Osteoblast (primary cell): ENCODE measurements at regions not wholly inside any gene's neighbourhood (a gene's known extent, or its start where the extent isn't known, plus 50 kb on each side); places are given as distances from the start of the nearest gene placed in this dataset.

Experiments
- DNase-seq: peaks from one replicate; pipeline ENCODE4 v3.0.0; 2011; ENCODE audit warnings: low spot score, mixed read lengths; ENCODE audit not compliant: insufficient read length; ENCODE audit errors: missing footprints
- H2AFZ ChIP-seq: 2 replicates; pipeline ENCODE4 v1.6.0; 2011; ENCODE audit warnings: mild to moderate bottlenecking, low read length
- H3K27ac ChIP-seq: 2 replicates; pipeline ENCODE4 v1.5.1; 2011; ENCODE audit warnings: mild to moderate bottlenecking, low read depth, low read length, moderate library complexity
- H3K27me3 ChIP-seq: 2 replicates; pipeline ENCODE4 v1.6.0; 2012; ENCODE audit warnings: mild to moderate bottlenecking, control low read depth, inconsistent platforms, low read length, moderate library complexity; ENCODE audit not compliant: insufficient read depth
- H3K36me3 ChIP-seq: 2 replicates; pipeline ENCODE4 v1.5.1; 2011; ENCODE audit warnings: mild to moderate bottlenecking, low read length, control low read depth, moderate library complexity; ENCODE audit not compliant: insufficient read depth
- H3K4me1 ChIP-seq: 2 replicates; pipeline ENCODE4 v1.5.1; 2011; ENCODE audit warnings: mild to moderate bottlenecking, low read length, control low read depth, moderate library complexity; ENCODE audit not compliant: insufficient read depth
- H3K4me2 ChIP-seq: 2 replicates; pipeline ENCODE4 v1.6.0; 2011; ENCODE audit warnings: mild to moderate bottlenecking, low read length; ENCODE audit not compliant: insufficient read depth
- H3K4me3 ChIP-seq: fragments of 200-600 bp; sonication (generic); 3 replicates; pipeline ENCODE4 v1.5.1; 2012; ENCODE audit warnings: mild to moderate bottlenecking, low read length, inconsistent platforms; ENCODE audit not compliant: insufficient read depth
- H3K79me2 ChIP-seq: 2 replicates; pipeline ENCODE4 v1.6.0; 2012; ENCODE audit warnings: mild to moderate bottlenecking, low read length, control low read depth, inconsistent platforms; ENCODE audit not compliant: insufficient read depth
- H3K9me3 ChIP-seq: 2 replicates; pipeline ENCODE4 v1.5.1; 2011; ENCODE audit warnings: low read depth, low read length, control low read depth
- H4K20me1 ChIP-seq: 2 replicates; pipeline ENCODE4 v1.6.0; 2012; ENCODE audit warnings: mild to moderate bottlenecking, low read length, control low read depth; ENCODE audit not compliant: insufficient read depth
- TF ChIP-seq, protein P1 (sequence below): IDR thresholded peaks from 2 replicates; pipeline ENCODE4 v1.5.1; 2011; ENCODE audit warnings: mild to moderate bottlenecking, low read depth, low read length, moderate library complexity; ENCODE audit errors: extremely low read depth

DNA sequence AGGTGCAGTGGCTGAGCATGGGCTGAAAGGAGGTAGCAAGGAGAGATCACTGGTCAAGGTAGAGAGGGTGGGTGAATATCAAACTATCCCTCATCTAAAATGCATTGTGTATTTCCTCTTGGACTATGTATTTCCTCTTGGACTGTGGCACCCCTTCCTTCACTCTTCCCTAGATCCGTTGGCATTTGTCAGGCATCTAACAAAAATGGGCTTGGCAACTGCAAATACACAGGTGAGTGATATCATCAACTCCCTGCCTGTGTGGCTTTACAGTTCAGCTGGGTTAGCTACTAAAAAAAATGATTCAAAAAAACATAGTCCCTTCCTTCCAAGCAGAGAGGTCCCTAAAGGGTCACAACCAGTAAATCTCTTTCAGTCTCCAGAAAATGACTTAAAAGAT is 142.8 kb upstream of the FUT8 start:
- Histone ChIP-seq H3K9me3 (no peaks in the 10 kb centered on the region), H3K36me3 (no peaks in the 10 kb centered on the region), H3K27ac (no peak overlapping the region), H2AFZ (no peak overlapping the region), H3K79me2 (no peaks in the 10 kb centered on the region), H3K27me3 (no peaks in the 10 kb centered on the region), H4K20me1 (no peaks in the 10 kb centered on the region), H3K4me3 (no peak overlapping the region), H3K4me1 (no peaks in the 10 kb centered on the region), H3K4me2 (no peak overlapping the region)
- TF ChIP-seq, protein P1, sequence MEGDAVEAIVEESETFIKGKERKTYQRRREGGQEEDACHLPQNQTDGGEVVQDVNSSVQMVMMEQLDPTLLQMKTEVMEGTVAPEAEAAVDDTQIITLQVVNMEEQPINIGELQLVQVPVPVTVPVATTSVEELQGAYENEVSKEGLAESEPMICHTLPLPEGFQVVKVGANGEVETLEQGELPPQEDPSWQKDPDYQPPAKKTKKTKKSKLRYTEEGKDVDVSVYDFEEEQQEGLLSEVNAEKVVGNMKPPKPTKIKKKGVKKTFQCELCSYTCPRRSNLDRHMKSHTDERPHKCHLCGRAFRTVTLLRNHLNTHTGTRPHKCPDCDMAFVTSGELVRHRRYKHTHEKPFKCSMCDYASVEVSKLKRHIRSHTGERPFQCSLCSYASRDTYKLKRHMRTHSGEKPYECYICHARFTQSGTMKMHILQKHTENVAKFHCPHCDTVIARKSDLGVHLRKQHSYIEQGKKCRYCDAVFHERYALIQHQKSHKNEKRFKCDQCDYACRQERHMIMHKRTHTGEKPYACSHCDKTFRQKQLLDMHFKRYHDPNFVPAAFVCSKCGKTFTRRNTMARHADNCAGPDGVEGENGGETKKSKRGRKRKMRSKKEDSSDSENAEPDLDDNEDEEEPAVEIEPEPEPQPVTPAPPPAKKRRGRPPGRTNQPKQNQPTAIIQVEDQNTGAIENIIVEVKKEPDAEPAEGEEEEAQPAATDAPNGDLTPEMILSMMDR = no peak
- no peak for DNase-seq

DNA sequence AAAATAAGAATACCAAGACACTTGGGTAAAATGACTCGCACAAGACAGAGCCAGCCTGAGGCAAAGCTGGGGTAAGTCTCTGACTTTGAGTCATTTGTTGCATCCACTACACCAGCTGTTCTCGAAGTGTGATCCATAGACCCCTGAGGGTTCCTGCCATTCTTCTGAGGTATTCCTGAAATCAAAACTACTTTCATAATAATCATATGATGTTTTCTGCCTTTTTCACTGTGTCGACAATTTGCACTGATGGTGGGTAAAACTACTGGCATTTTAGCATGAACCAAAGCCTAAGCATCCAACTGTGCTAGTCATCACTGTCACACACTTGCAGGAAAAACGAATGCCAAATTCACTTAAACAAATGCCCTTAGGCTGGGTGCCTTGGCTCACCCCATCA is 135.5 kb upstream of the FUT8 start:
- Histone ChIP-seq H3K27ac (no peak overlapping the region), H3K27me3 (no peaks in the 10 kb centered on the region), H4K20me1 (no peaks in the 10 kb centered on the region), H3K4me3 (no peak overlapping the region), H3K4me1 (peaks cover 4% of the 10 kb centered on the region), H3K79me2 (no peaks in the 10 kb centered on the region), H3K4me2 (no peak overlapping the region), H3K36me3 (no peaks in the 10 kb centered on the region), H2AFZ (no peak overlapping the region), H3K9me3 (no peaks in the 10 kb centered on the region)
- DNase-seq = no peak
- TF ChIP-seq, protein P1 = no peak

DNA sequence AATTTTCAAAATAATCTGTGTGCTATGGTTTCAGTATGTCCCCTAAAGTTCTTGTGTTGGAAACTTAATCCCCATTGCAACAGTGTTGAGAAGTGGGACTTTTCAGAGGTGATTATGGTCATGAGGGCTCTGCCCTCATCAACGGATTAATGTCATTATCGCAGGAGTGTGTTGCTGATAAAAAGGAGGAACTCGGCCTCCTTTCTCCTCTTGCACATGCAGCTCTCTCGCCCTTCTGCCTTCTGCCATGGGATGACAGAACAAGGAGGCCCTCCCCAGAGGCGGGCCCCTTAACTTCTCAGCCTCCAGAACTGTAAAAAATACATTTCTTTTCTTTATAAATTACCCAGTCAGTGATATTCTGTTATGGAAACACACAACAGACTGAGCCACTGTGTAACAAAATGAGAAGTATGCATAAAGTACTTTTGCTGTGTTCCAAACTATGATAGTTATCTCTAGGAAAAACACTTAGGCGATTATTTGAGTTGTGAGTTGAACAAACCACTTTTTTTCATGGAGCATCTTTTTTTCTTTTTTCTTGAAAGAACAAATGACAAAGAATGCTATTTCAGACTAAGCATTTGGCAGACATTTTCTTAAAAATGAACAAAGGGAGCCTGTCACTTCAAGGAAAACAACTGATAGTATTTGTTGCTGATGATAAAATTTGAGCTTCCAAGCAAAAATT is 134.8 kb upstream of the FUT8 start:
- no peak for DNase-seq
- TF ChIP-seq, protein P1 = no peak
- Histone ChIP-seq H3K9me3 (no peaks in the 10 kb centered on the region), H3K4me3 (no peak overlapping the region), H2AFZ (no peak overlapping the region), H3K36me3 (no peaks in the 10 kb centered on the region), H3K4me1 (peaks cover 11% of the 10 kb centered on the region), H3K79me2 (no peaks in the 10 kb centered on the region), H3K27ac (no peak overlapping the region), H3K4me2 (no peak overlapping the region), H3K27me3 (no peaks in the 10 kb centered on the region), H4K20me1 (no peaks in the 10 kb centered on the region)

DNA sequence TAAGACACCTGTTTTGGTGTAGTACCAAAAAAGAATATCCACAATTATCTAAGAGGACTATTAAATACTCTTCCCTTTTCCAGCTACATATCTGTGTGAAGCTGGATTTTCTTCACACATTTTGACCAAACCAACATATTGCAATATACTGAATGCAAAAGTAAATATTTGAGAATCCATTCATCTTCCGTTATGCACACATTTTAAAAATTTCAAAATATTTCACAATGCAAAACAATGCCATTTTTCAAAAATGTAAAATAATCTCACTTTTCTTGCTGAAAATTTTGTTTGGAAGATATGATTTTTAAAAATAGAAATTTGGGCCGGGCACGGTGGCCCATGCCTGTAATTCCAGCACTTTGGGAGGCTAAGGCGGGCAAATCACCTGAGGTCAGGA is 133.9 kb upstream of the FUT8 start:
- Histone ChIP-seq H3K27me3 (no peaks in the 10 kb centered on the region), H3K4me2 (no peak overlapping the region), H3K79me2 (no peaks in the 10 kb centered on the region), H3K4me1 (peaks cover 19% of the 10 kb centered on the region), H3K9me3 (no peaks in the 10 kb centered on the region), H3K4me3 (no peak overlapping the region), H4K20me1 (no peaks in the 10 kb centered on the region), H2AFZ (no peak overlapping the region), H3K27ac (no peak overlapping the region), H3K36me3 (no peaks in the 10 kb centered on the region)
- no peak for DNase-seq
- TF ChIP-seq, protein P1 = no peak
